ENCODE measurements at regions not wholly inside any gene's neighbourhood (a gene's known extent, or its start where the extent isn't known, plus 50 kb on each side); places are given as distances from the start of the nearest gene placed in this dataset.

DNA sequence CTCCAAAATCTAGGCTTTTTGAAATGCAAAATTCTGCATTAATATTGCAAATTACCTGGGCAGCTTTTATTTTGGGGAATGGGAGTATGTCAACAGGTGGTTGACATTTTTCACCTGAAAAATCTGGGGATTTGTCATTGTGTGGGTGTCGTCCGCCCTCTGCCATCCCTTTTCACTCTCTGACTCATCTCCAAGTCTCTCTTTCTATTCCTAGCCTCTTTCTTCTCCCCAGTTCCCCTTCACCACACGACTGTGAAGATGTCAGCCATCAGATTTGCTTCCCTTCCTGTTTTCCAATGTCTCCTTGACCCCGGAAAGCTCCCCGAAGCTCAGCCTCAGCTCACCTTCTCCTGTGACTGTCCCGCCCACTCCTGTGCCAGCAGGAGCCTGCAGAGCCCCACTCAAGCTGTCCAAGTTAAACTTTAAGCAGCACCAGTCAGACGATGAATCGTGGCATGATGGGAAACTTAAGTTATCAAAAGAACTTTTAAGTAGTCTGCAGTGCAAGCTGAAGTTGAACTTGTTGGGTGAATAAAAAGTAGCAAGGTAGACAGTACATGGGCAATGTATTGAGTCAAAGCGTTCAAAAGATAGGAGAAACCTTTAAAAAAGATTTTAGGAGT is 590.2 kb downstream of the VRK1 start:
- TF ChIP-seq ZFX (IDR thresholded peaks at IDR 0.05; ENCODE audit: borderline replicate concordance) = no peak
- TF ChIP-seq, protein P1, sequence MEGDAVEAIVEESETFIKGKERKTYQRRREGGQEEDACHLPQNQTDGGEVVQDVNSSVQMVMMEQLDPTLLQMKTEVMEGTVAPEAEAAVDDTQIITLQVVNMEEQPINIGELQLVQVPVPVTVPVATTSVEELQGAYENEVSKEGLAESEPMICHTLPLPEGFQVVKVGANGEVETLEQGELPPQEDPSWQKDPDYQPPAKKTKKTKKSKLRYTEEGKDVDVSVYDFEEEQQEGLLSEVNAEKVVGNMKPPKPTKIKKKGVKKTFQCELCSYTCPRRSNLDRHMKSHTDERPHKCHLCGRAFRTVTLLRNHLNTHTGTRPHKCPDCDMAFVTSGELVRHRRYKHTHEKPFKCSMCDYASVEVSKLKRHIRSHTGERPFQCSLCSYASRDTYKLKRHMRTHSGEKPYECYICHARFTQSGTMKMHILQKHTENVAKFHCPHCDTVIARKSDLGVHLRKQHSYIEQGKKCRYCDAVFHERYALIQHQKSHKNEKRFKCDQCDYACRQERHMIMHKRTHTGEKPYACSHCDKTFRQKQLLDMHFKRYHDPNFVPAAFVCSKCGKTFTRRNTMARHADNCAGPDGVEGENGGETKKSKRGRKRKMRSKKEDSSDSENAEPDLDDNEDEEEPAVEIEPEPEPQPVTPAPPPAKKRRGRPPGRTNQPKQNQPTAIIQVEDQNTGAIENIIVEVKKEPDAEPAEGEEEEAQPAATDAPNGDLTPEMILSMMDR (IDR thresholded peaks at IDR 0.05) = no peak
- no peak overlapping the region for H3K27ac ChIP-seq

DNA sequence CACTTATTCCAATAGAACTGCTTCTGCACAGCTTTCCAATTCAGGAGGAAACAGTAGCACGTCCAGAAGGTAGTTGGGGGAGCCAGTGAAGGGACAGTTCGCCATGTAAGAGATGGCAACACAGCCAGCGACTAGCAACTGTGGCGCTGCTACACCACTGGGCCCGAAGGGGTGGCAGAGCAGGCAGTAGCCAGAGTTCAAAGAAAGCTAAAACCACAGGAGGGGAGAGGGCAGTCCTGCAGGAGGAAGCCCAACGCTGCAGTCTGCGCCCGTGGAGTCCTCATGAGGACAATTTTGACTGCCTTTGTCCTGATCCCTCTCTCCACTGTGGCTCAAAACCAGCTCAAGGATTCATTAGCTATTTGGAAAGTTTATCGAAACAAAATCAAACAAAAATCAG is 591.2 kb downstream of the VRK1 start:
- no peak overlapping the region for H3K27ac ChIP-seq
- no peak for TF ChIP-seq ZFX (IDR thresholded peaks at IDR 0.05; ENCODE audit: borderline replicate concordance)
- TF ChIP-seq, protein P1 (IDR thresholded peaks at IDR 0.05) = no peak

DNA sequence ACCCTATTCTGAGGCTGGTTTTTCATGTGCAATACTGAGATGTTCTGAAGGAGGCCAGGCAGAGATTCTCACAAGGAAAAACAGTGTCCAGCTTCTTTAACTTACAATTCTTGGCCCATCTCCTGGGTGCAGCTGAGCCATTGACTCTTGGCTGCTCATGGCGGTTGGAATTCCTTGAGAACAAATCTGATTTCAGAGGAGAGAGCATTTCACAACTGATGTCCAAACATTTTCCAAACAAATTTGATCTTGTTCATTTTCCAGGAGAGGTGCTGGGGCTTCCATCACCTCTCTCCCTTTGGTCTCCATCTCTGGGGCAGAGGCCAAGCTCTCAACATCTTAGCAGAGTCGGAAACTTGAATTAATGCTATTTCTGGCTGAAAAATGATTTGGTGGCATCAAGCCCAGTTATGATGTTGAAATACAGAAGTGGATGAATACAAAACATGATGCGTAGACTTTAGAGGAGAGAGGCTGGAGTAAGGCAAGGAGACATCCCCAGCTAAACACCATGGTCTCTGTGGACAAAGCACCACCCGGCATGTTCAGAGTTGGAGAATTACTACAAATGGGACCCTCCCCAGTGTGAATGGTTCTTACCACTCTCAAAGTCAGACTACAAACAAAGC is 593.0 kb downstream of the VRK1 start:
- TF ChIP-seq ZFX (IDR thresholded peaks at IDR 0.05; ENCODE audit: borderline replicate concordance) = no peak
- TF ChIP-seq, protein P1 (IDR thresholded peaks at IDR 0.05) = no peak
- H3K27ac ChIP-seq = no peak overlapping the region

DNA sequence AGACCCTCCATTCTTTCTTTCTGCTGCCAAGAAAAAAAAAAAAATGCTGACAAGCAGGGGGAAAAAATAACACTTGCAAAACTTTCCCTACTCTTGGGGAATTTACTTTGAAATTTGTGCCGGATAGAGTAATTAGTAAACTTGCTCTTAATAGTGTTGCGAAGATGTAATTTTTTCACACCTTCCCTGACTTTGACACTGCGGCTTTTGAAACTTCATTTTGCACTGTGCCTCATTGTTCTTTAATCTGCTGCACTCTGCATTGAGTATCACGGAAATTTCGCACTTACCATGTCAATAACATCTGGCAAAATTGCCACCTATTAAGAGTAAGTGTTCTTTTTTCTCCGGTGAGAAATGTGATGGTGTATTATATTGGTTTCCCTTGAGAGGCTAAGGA is 596.1 kb downstream of the VRK1 start:
- H3K27ac ChIP-seq = no peak overlapping the region
- TF ChIP-seq, protein P1 (IDR thresholded peaks at IDR 0.05) = no peak
- no peak for TF ChIP-seq ZFX (IDR thresholded peaks at IDR 0.05; ENCODE audit: borderline replicate concordance)

DNA sequence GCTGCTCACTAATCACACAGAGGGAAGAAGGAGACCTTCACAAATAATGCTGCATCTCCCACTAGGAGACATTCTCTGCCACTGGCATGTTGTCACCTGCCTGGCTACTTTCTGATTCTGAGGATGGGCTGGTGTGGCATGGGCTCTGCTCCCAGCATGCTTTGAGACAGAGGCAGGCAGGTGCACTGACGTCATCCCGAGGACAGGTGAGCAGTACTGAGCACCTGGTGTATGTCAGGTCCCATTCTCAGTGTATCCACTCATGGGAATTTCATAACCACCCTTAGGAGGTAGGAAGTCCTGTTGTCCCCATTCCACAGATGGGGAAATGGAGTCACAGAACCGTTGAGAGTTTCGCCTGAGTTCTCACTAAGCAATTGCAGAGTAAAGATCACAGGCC is 597.9 kb downstream of the VRK1 start:
- no peak overlapping the region for H3K27ac ChIP-seq
- TF ChIP-seq, protein P1 (IDR thresholded peaks at IDR 0.05) = no peak
- no peak for TF ChIP-seq ZFX (IDR thresholded peaks at IDR 0.05; ENCODE audit: borderline replicate concordance)

DNA sequence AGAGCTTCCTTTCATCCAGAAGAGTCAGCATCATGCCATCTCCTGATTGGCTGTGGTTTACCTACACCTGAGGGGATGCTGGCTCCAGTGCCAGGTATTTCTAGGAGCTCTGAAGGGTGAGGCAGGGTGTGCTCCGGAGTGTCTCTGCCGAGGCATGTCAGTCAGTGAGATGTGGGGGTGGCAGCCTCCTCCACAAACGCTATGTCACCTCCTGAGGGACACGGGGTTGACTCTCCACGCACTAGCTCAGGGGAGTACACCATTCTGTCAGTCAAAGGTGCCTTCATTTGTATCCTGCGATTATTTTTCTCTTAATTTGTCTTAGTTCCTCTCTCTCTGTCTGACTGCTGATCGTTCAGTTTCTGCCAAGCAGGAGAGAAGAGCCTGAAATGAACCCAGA is 604.5 kb downstream of the VRK1 start:
- no peak overlapping the region for H3K27ac ChIP-seq
- no peak for TF ChIP-seq ZFX (IDR thresholded peaks at IDR 0.05; ENCODE audit: borderline replicate concordance)

DNA sequence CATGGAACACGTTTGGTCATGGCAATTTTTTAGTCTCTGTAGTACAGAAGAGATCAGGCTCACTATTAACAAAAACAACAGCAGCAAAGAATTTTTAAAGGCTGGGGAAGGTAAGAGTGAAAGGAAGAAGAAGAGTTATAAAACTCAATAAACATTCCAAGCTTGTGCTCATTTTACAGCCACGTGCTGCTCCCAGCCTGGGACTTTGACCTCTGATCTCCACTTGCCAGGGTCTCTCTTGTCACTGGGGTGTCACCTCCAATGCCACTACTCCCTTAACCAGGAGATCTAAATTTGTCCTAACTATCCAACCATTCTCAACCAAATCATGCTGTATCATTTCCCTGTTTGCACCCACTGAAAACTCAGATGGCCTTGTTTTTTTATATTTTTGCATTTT is 605.1 kb downstream of the VRK1 start:
- TF ChIP-seq, protein P1 (IDR thresholded peaks at IDR 0.05) = no peak
- TF ChIP-seq ZFX (IDR thresholded peaks at IDR 0.05; ENCODE audit: borderline replicate concordance) = no peak
- no peak overlapping the region for H3K27ac ChIP-seq
